H1 (cell line): ENCODE measurements at regions not wholly inside any gene's neighbourhood (a gene's known extent, or its start where the extent isn't known, plus 50 kb on each side); places are given as distances from the start of the nearest gene placed in this dataset.

Experiments
- KDM1A ChIP-seq: fragments of 200-600, 300-600 bp; sonication (generic); IDR thresholded peaks from 2 replicates; pipeline ENCODE4 v1.7.1; 2016; ENCODE audit warnings: mild to moderate bottlenecking, low read length, borderline replicate concordance
- MAFK ChIP-seq: IDR thresholded peaks from 2 replicates; pipeline ENCODE4 v1.6.1; 2012; ENCODE audit warnings: low read depth, mild to moderate bottlenecking, improper control_type of control experiment, low read length
- POU5F1 ChIP-seq: IDR thresholded peaks from 2 replicates; pipeline ENCODE4 v1.6.1; 2011; ENCODE audit warnings: low read depth, mild to moderate bottlenecking, low read length, moderate library complexity
- RBBP5 ChIP-seq: IDR thresholded peaks from 2 replicates; pipeline ENCODE4 v1.7.1; 2012; ENCODE audit warnings: low read depth, mild to moderate bottlenecking, inconsistent platforms, low read length, moderate library complexity, borderline replicate concordance
- RXRA ChIP-seq: IDR thresholded peaks from 2 replicates; pipeline ENCODE4 v1.6.1; 2011; ENCODE audit warnings: low read depth, mild to moderate bottlenecking, low read length, moderate library complexity; ENCODE audit not compliant: insufficient read depth
- SIN3A ChIP-seq, 2 experiments: IDR thresholded peaks in 1 of 2; conservative IDR thresholded peaks in 1 of 2; 2 replicates each; pipeline ENCODE4 v1.6.1; 2011 to 2012; ENCODE audit warnings: low read length in 2 of 2, improper control_type of control experiment in 1 of 2, low read depth in 1 of 2, mild to moderate bottlenecking in 1 of 2
- SIX5 ChIP-seq: IDR thresholded peaks from 2 replicates; pipeline ENCODE4 v1.6.1; 2011; ENCODE audit warnings: mild to moderate bottlenecking, low read depth, low read length
- TAF7 ChIP-seq: optimal IDR thresholded peaks from 2 replicates; pipeline ENCODE3; 2011; ENCODE audit warnings: low read depth, mild to moderate bottlenecking, inconsistent platforms, low read length, moderate library complexity, borderline replicate concordance
- TCF12 ChIP-seq: IDR thresholded peaks from 2 replicates; pipeline ENCODE4 v1.6.1; 2011; ENCODE audit warnings: low read depth, mild to moderate bottlenecking, low read length
- YY1 ChIP-seq: IDR thresholded peaks from 2 replicates; pipeline ENCODE4 v1.6.1; 2011; ENCODE audit warnings: low read depth, mild to moderate bottlenecking, low read length

DNA sequence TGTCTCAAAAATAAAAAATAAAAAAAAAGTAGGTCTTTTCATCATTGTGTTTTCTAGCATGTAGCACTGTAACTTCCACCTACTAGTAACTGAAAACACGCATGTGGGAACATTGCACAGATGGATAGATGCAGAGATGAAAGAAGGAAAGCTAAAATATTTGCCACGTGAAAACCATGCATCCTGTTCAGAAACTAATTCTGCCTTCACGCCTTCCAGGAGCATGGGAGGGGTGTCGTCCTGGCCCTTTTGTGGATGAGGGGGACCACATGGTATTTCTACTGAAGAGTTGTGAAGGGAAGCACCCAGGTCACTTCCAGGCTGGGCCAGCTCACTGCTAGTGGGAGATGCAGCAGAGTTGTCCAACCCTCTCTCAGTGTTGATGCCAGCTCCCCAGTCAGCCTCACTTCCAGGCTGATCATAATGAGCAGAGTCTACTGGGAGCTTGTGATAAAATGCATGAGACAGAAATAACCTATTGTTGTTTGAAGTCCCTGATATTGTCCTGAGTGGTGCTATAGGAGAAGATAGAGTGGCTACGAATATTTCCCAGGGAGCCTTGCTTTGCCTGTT, 287.1 kb upstream of the CELF2 start (continued):
- TF ChIP-seq TAF7 (no peak), RXRA (no peak), POU5F1 (no peak), KDM1A (no peak), SIX5 (no peak), TCF12 (no peak), YY1 (no peak), MAFK (no peak), SIN3A (conservative IDR thresholded peaks at IDR 0.05 in 1 of 2, IDR thresholded peaks at IDR 0.05 in 1 of 2; ENCODE audit: low read depth in 1 of 2, low read length in 2 of 2) (no peak), RBBP5 (no peak)
- TF ChIP-seq, all 59 proteins: peak for 0
